Colonic mucosa (tissue), 4 donors: ENCODE measurements at regions not wholly inside any gene's neighbourhood (a gene's known extent, or its start where the extent isn't known, plus 50 kb on each side); places are given as distances from the start of the nearest gene placed in this dataset.

Source experiments
- DNase-seq: peaks from one replicate; pipeline ENCODE4 v3.0.0-alpha.2; 2020
- H3K27ac ChIP-seq: fragments of 200-600 bp; one replicate; pipeline ENCODE4 v1.8.0; 2021
- H3K27me3 ChIP-seq: fragments of 200-600 bp; one replicate; pipeline ENCODE4 v1.8.0; 2021
- H3K36me3 ChIP-seq: fragments of 200-600 bp; one replicate; pipeline ENCODE4 v1.8.0; 2021
- H3K4me1 ChIP-seq: fragments of 200-600 bp; one replicate; pipeline ENCODE4 v1.8.0; 2021; ENCODE audit warnings: mild to moderate bottlenecking
- H3K4me3 ChIP-seq: fragments of 200-600 bp; one replicate; pipeline ENCODE4 v1.8.0; 2021
- H3K9ac ChIP-seq, 2 donors: one replicate each; pipeline ENCODE4 v1.7.0; 2013; ENCODE audit warnings: control low read depth in 2 of 2, low read depth in 2 of 2, low read length in 2 of 2
- H3K9me3 ChIP-seq: fragments of 200-600 bp; one replicate; pipeline ENCODE4 v1.8.0; 2021
- CTCF ChIP-seq: fragments of 200-600 bp; IDR thresholded peaks from one replicate; pipeline ENCODE4 v1.8.0; 2022; ENCODE audit warnings: antibody characterized with exemption, mild to moderate bottlenecking
- intact Hi-C: fragments of 100-400 bp; cut with DNase I; formaldehyde crosslinking; loops from one replicate; pipeline ENCODE4 v1.14.1; 2022
- donor health status: healthy.
- donor health status: DM: no; HTN: no; CAD: no.
- donor health status: DM: no; HTN: no; CAD: no.

- intact Hi-C loops, result no loop called here
- DNase-seq, result no peak
- H3K27me3 ChIP-seq, result no peaks in the 10 kb centered on the region
- no peaks in the 10 kb centered on the region for H3K36me3 ChIP-seq
- no peak for TF ChIP-seq CTCF
- no peak overlapping the region for H3K9ac ChIP-seq
- H3K27ac ChIP-seq, result no peak overlapping the region
- no peaks in the 10 kb centered on the region for H3K9me3 ChIP-seq
- no peak overlapping the region for H3K4me3 ChIP-seq
- H3K4me1 ChIP-seq, result no peaks in the 10 kb centered on the region
Observed at GRCh38 chr2:9086465-9086864, 83.0 kb upstream of the MBOAT2 start.

- no peaks in the 10 kb centered on the region for H3K36me3 ChIP-seq
- no peaks in the 10 kb centered on the region for H3K4me1 ChIP-seq
- no peak overlapping the region for H3K27ac ChIP-seq
- intact Hi-C loops, result no loop called here
- no peaks in the 10 kb centered on the region for H3K27me3 ChIP-seq
- H3K9ac ChIP-seq, result no peak overlapping the region
- H3K9me3 ChIP-seq, result no peaks in the 10 kb centered on the region
- TF ChIP-seq CTCF, result no peak
- DNase-seq, result no peak
- no peak overlapping the region for H3K4me3 ChIP-seq
Observed at GRCh38 chr2:9085353-9085752, 81.9 kb upstream of the MBOAT2 start.

GRCh38 chr2:9083287-9083686, 79.8 kb upstream of the MBOAT2 start:
- Histone ChIP-seq H3K4me3 (no peak overlapping the region), H3K4me1 (no peaks in the 10 kb centered on the region), H3K27me3 (no peaks in the 10 kb centered on the region), H3K27ac (no peak overlapping the region), H3K9ac (no peak overlapping the region), H3K9me3 (no peaks in the 10 kb centered on the region), H3K36me3 (no peaks in the 10 kb centered on the region)
- TF ChIP-seq CTCF, result no peak
- intact Hi-C loops, result no loop called here
- DNase-seq, result no peak

GRCh38 chr2:9082158-9082557, 78.7 kb upstream of the MBOAT2 start:
- no peak overlapping the region for H3K4me3 ChIP-seq
- H3K9me3 ChIP-seq, result no peaks in the 10 kb centered on the region
- H3K27ac ChIP-seq, result no peak overlapping the region
- H3K36me3 ChIP-seq, result no peaks in the 10 kb centered on the region
- DNase-seq, result no peak
- no peak for TF ChIP-seq CTCF
- no peaks in the 10 kb centered on the region for H3K4me1 ChIP-seq
- intact Hi-C loops, result no loop called here
- H3K9ac ChIP-seq, result no peak overlapping the region
- H3K27me3 ChIP-seq, result no peaks in the 10 kb centered on the region

- Histone ChIP-seq H3K9ac (no peak overlapping the region), H3K27me3 (no peaks in the 10 kb centered on the region), H3K9me3 (no peaks in the 10 kb centered on the region), H3K4me3 (no peak overlapping the region), H3K4me1 (no peaks in the 10 kb centered on the region), H3K27ac (no peak overlapping the region), H3K36me3 (no peaks in the 10 kb centered on the region)
- TF ChIP-seq CTCF, result no peak
- intact Hi-C loops, result no loop called here
- no peak for DNase-seq
Observed at GRCh38 chr2:9081750-9082149, 78.3 kb upstream of the MBOAT2 start.

GRCh38 chr2:9078405-9078804, 74.9 kb upstream of the MBOAT2 start:
- Histone ChIP-seq H3K9ac (no peak overlapping the region), H3K27me3 (no peaks in the 10 kb centered on the region), H3K4me1 (no peaks in the 10 kb centered on the region), H3K36me3 (no peaks in the 10 kb centered on the region), H3K4me3 (no peak overlapping the region), H3K9me3 (no peaks in the 10 kb centered on the region), H3K27ac (no peak overlapping the region)
- no peak for DNase-seq
- no peak for TF ChIP-seq CTCF
- intact Hi-C loops, result no loop called here
